ENCODE measurements at regions not wholly inside any gene's neighbourhood (a gene's known extent, or its start where the extent isn't known, plus 50 kb on each side); places are given as distances from the start of the nearest gene placed in this dataset.

GRCh38 chr7:137142376-137142775, 201.2 kb downstream of the PTN start:
- TF ChIP-seq CTCF (IDR thresholded peaks at IDR 0.05) (no peak), EZH2 (IDR thresholded peaks at IDR 0.05; ENCODE audit: borderline replicate concordance, insufficient read depth, low read depth, low read length, poor library complexity, severe bottlenecking) (no peak)

Measured in B cell (primary cell).